HCT116 (cell line): ENCODE measurements at regions not wholly inside any gene's neighbourhood (a gene's known extent, or its start where the extent isn't known, plus 50 kb on each side); places are given as distances from the start of the nearest gene placed in this dataset.

ENCODE experiments used
- ATAC-seq: fragments of 200-7000 bp; cut with Tn5 transposase; 2 replicates; pipeline ENCODE4 v1.9.1; 2020; ENCODE audit warnings: mild to moderate bottlenecking, moderate library complexity
- BruUV-seq: library from RNA; stranded (reverse); fragments of 400-500 nt; replicated peaks from 2 replicates; lab custom pipeline; 2021; lab: Mats Ljungman, UMichigan
- CTCF ChIA-PET: fragments of 300-600 bp; sonication (Branson Sonifier 250); formaldehyde crosslinking; loops from one replicate; lab custom pipeline; 2021; ENCODE audit warnings: antibody characterized with exemption; lab: Charles Lee
- POLR2A ChIA-PET: fragments of 300-600, 350-600 bp; sonication (Branson Sonifier 250); formaldehyde crosslinking; loops from one replicate; lab custom pipeline; 2021; ENCODE audit warnings: antibody characterized with exemption; lab: Charles Lee
- RAD21 ChIA-PET, 2 experiments: fragments of 300-600 bp; sonication (Branson Sonifier 250); formaldehyde crosslinking; loops; one replicate each; lab custom pipeline; 2023; ENCODE audit warnings: low total read pairs in 2 of 2; ENCODE audit not compliant: uncharacterized antibody in 2 of 2, unreplicated experiment in 2 of 2, low non-redundant PET in 1 of 2; lab: Charles Lee
- DNase-seq: peaks from one replicate; pipeline ENCODE4 v3.0.0-alpha.2; 2010; ENCODE audit warnings: low read depth, low spot score
- H2AFZ ChIP-seq: fragments of 200-600 bp; shearing (Covaris generic), sonication (generic); 2 replicates; pipeline ENCODE4 v1.6.1; 2017; ENCODE audit warnings: low read depth, mixed run types, mixed read lengths, antibody characterized with exemption, low read length; ENCODE audit not compliant: poor library complexity, severe bottlenecking
- H3K27ac ChIP-seq: 2 replicates; pipeline ENCODE4 v1.5.1; 2012; ENCODE audit warnings: low read depth, low read length
- H3K27me3 ChIP-seq: fragments of 200-600 bp; sonication (generic); 2 replicates; pipeline ENCODE4 v1.6.1; 2016; ENCODE audit warnings: mixed run types, low read length, mixed read lengths; ENCODE audit not compliant: insufficient read depth
- H3K36me3 ChIP-seq, 2 experiments: fragments of 200-500 bp in 1 of 2; fragments of 200-600 bp in 1 of 2; sonication (Bioruptor generic) in 1 of 2; sonication (generic) in 1 of 2; 2 replicates each; pipeline versions ENCODE4 v1.5.1 to v1.6.1; 2014 to 2016; ENCODE audit warnings: low read length in 2 of 2, inconsistent platforms in 1 of 2, mixed read lengths in 1 of 2, mixed run types in 1 of 2; ENCODE audit not compliant: insufficient read depth in 2 of 2, control insufficient read depth in 1 of 2
- H3K4me1 ChIP-seq, 2 experiments: fragments of 200-600 bp in 1 of 2; sonication (generic) in 1 of 2; 2 replicates each; pipeline versions ENCODE4 v1.5.1 to v1.6.1; 2012 to 2017; ENCODE audit warnings: low read length in 2 of 2, inconsistent platforms in 1 of 2, mild to moderate bottlenecking in 1 of 2, mixed read lengths in 1 of 2, mixed run types in 1 of 2, moderate library complexity in 1 of 2; ENCODE audit not compliant: insufficient read depth in 2 of 2, control insufficient read depth in 1 of 2
- H3K4me2 ChIP-seq: fragments of 200-600 bp; sonication (generic); 2 replicates; pipeline ENCODE4 v1.6.1; 2017; ENCODE audit warnings: mixed run types, low read length, mixed read lengths
- H3K4me3 ChIP-seq, 2 experiments: fragments of 200-600 bp in 1 of 2; sonication (generic) in 1 of 2; replicated peaks in 1 of 2; 2 replicates each; pipeline ENCODE4 v1.5.1; 2011 to 2016; ENCODE audit warnings: low read length in 2 of 2, control low read depth in 1 of 2, low read depth in 1 of 2, mild to moderate bottlenecking in 1 of 2, mixed read lengths in 1 of 2, mixed run types in 1 of 2
- H3K79me2 ChIP-seq: fragments of 200-600 bp; sonication (generic); 2 replicates; pipeline ENCODE4 v1.6.1; 2017; ENCODE audit warnings: mild to moderate bottlenecking, mixed run types, low read length, moderate library complexity, mixed read lengths; ENCODE audit not compliant: insufficient read depth
- H3K9ac ChIP-seq: fragments of 200-600 bp; sonication (generic); 2 replicates; pipeline ENCODE4 v1.6.1; 2016; ENCODE audit warnings: low read length, mixed read lengths
- H3K9me2 ChIP-seq: fragments of 200-600 bp; sonication (generic), shearing (Covaris generic); 2 replicates; pipeline ENCODE4 v1.6.1; 2017; ENCODE audit warnings: mixed run types, mild to moderate bottlenecking, moderate library complexity; ENCODE audit not compliant: insufficient read depth
- H3K9me3 ChIP-seq, 2 experiments: fragments of 200-500 bp in 1 of 2; fragments of 200-600 bp in 1 of 2; sonication (Bioruptor generic) in 1 of 2; sonication (generic) in 1 of 2; 2 replicates each; pipeline ENCODE4 v1.6.1; 2014 to 2017; ENCODE audit warnings: low read length in 2 of 2, mixed read lengths in 2 of 2, inconsistent platforms in 1 of 2, low read depth in 1 of 2, mild to moderate bottlenecking in 1 of 2, mixed run types in 1 of 2, moderate library complexity in 1 of 2; ENCODE audit not compliant: control insufficient read depth in 1 of 2, insufficient read depth in 1 of 2
- H4K20me1 ChIP-seq: fragments of 200-600 bp; sonication (generic), shearing (Covaris generic); 2 replicates; pipeline ENCODE4 v1.6.1; 2017; ENCODE audit warnings: mixed run types, mild to moderate bottlenecking, moderate library complexity; ENCODE audit not compliant: insufficient read depth
- CEBPB ChIP-seq: IDR thresholded peaks from 2 replicates; pipeline ENCODE4 v1.6.1; 2012; ENCODE audit warnings: low read depth
- EGR1 ChIP-seq: IDR thresholded peaks from 2 replicates; pipeline ENCODE4 v1.6.1; 2012; ENCODE audit warnings: low read depth
- ELF1 ChIP-seq: IDR thresholded peaks from 2 replicates; pipeline ENCODE4 v1.6.1; 2012; ENCODE audit warnings: low read depth, borderline replicate concordance
- EZH2 ChIP-seq: fragments of 200-600 bp; sonication (generic); IDR thresholded peaks from 2 replicates; pipeline ENCODE4 v1.6.1; 2017; ENCODE audit warnings: antibody characterized with exemption, mixed run types
- EZH2phosphoT487 ChIP-seq: fragments of 200-600 bp; IDR thresholded peaks from 2 replicates; pipeline ENCODE4 v1.6.1; 2018; ENCODE audit warnings: antibody characterized with exemption, borderline replicate concordance
- FOSL1 ChIP-seq: IDR thresholded peaks from 2 replicates; pipeline ENCODE4 v1.6.1; 2012; ENCODE audit warnings: low read depth
- JUND ChIP-seq: IDR thresholded peaks from 2 replicates; pipeline ENCODE4 v1.6.1; 2012
- RAD21 ChIP-seq: IDR thresholded peaks from 2 replicates; pipeline ENCODE4 v1.6.1; 2012; ENCODE audit warnings: low read depth, mild to moderate bottlenecking
- SIN3A ChIP-seq: IDR thresholded peaks from 2 replicates; pipeline ENCODE4 v1.6.1; 2012; ENCODE audit warnings: low read depth
- SRF ChIP-seq: IDR thresholded peaks from 2 replicates; pipeline ENCODE4 v1.6.1; 2012; ENCODE audit warnings: low read depth
- TCF7L2 ChIP-seq: IDR thresholded peaks from 2 replicates; pipeline ENCODE4 v1.7.0; 2011; ENCODE audit warnings: borderline replicate concordance, inconsistent platforms; ENCODE audit not compliant: insufficient read depth, insufficient read length; ENCODE audit errors: extremely low read depth
- ZFX ChIP-seq: fragments of 450-650 bp; IDR thresholded peaks from 2 replicates; pipeline ENCODE4 v1.6.1; 2017
- ZNF274 ChIP-seq: fragments of 200-500 bp; sonication (Bioruptor generic); IDR thresholded peaks from 2 replicates; pipeline ENCODE4 v1.6.1; 2014; ENCODE audit warnings: mild to moderate bottlenecking, low read depth, low read length, inconsistent platforms
- intact Hi-C: fragments of 100-400 bp; cut with micrococcal nuclease; formaldehyde crosslinking; loops from 2 replicates; pipeline ENCODE4 v1.10.0; 2022
- TF ChIP-seq, protein P1 (sequence below): IDR thresholded peaks from 2 replicates; pipeline ENCODE4 v1.6.1; 2012
- TF ChIP-seq, protein P2 (sequence below): IDR thresholded peaks from 2 replicates; pipeline ENCODE4 v1.6.1; 2012
- TF ChIP-seq, protein P3 (sequence below), 3 experiments: fragments of 200-600 bp in 1 of 3; sonication (generic) in 1 of 3; IDR thresholded peaks in 2 of 3; conservative IDR thresholded peaks in 1 of 3; 2 replicates each; pipeline ENCODE4 v1.5.1; 2012 to 2017; ENCODE audit warnings: low read depth in 2 of 3, low read length in 2 of 3, antibody characterized with exemption in 1 of 3, borderline replicate concordance in 1 of 3, control low read depth in 1 of 3, mild to moderate bottlenecking in 1 of 3, mixed read lengths in 1 of 3, mixed run types in 1 of 3, moderate library complexity in 1 of 3; ENCODE audit not compliant: insufficient read depth in 1 of 3

DNA sequence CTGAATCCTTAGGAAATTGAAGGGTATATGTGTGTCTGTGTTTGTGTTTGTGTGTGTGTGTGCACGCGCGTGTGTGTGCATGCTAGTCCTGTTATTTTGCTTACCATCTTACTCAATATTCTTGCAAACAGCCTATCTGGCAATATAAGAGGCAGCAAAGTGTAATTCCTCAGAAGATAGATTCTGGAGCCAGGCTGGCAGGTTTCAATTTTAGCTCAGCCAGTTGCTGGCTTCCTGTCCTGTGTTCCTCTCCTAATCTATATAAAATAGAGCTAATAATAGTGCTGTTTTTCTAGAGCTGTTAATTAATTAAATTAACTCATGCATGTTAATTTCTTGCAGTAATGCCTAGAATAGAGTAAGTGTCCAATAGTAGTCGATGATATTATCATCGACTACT is 256.2 kb downstream of the PIK3C3 start:
- H3K4me2 ChIP-seq = no peak overlapping the region
- ChIA-PET CTCF (no interaction called here), POLR2A (no interaction called here), RAD21 (no interaction called here)
- no peaks in the 10 kb centered on the region for H3K4me1 ChIP-seq
- no peaks in the 10 kb centered on the region for H3K27me3 ChIP-seq
- H3K79me2 ChIP-seq = no peaks in the 10 kb centered on the region
- H4K20me1 ChIP-seq = no peaks in the 10 kb centered on the region
- no peaks in the 10 kb centered on the region for H3K9me2 ChIP-seq
- no peak overlapping the region for H3K27ac ChIP-seq
- ATAC-seq (no peak), DNase-seq (no peak)
- H3K36me3 ChIP-seq = no peaks in the 10 kb centered on the region
- TF ChIP-seq ELF1 (no peak), EZH2phosphoT487 (no peak), TCF7L2 (no peak), ZNF274 (no peak), SRF (no peak), SIN3A (no peak), EGR1 (no peak), CEBPB (no peak), EZH2 (no peak), ZFX (no peak), JUND (no peak), RAD21 (no peak), FOSL1 (no peak)
- TF ChIP-seq, protein P1, sequence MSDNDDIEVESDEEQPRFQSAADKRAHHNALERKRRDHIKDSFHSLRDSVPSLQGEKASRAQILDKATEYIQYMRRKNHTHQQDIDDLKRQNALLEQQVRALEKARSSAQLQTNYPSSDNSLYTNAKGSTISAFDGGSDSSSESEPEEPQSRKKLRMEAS = no peak
- TF ChIP-seq, protein P2, sequence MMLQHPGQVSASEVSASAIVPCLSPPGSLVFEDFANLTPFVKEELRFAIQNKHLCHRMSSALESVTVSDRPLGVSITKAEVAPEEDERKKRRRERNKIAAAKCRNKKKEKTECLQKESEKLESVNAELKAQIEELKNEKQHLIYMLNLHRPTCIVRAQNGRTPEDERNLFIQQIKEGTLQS = no peak
- TF ChIP-seq, protein P3, sequence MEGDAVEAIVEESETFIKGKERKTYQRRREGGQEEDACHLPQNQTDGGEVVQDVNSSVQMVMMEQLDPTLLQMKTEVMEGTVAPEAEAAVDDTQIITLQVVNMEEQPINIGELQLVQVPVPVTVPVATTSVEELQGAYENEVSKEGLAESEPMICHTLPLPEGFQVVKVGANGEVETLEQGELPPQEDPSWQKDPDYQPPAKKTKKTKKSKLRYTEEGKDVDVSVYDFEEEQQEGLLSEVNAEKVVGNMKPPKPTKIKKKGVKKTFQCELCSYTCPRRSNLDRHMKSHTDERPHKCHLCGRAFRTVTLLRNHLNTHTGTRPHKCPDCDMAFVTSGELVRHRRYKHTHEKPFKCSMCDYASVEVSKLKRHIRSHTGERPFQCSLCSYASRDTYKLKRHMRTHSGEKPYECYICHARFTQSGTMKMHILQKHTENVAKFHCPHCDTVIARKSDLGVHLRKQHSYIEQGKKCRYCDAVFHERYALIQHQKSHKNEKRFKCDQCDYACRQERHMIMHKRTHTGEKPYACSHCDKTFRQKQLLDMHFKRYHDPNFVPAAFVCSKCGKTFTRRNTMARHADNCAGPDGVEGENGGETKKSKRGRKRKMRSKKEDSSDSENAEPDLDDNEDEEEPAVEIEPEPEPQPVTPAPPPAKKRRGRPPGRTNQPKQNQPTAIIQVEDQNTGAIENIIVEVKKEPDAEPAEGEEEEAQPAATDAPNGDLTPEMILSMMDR (IDR thresholded peaks at IDR 0.05 in 2 of 3, conservative IDR thresholded peaks at IDR 0.05 in 1 of 3; ENCODE audit: borderline replicate concordance in 1 of 3, insufficient read depth in 1 of 3, low read depth in 2 of 3, low read length in 2 of 3) = no peak
- intact Hi-C loops = no loop called here
- H3K9me3 ChIP-seq = no peaks in the 10 kb centered on the region
- no peak overlapping the region for H2AFZ ChIP-seq
- H3K4me3 ChIP-seq = no peak overlapping the region
- BruUV-seq = no TSS peak
- no peak overlapping the region for H3K9ac ChIP-seq
